Sciatic nerve (tissue), 2 donors: ENCODE measurements at regions not wholly inside any gene's neighbourhood (a gene's known extent, or its start where the extent isn't known, plus 50 kb on each side); places are given as distances from the start of the nearest gene placed in this dataset.

Experiments used
- ATAC-seq: fragments of 200-7000 bp; cut with Tn5 transposase; one replicate; pipeline ENCODE4 v1.9.1; 2020; ENCODE audit warnings: mild to moderate bottlenecking, moderate library complexity
- DNase-seq: peaks from one replicate; pipeline ENCODE4 v3.0.0-alpha.2; 2020; ENCODE audit warnings: low spot score
- intact Hi-C: fragments of 100-400 bp; cut with DNase I; formaldehyde crosslinking; loops from one replicate; pipeline ENCODE4 v1.14.2; 2022
- donor health status: DM: no; HTN: no; CAD: no.
- donor health status: DM: no; HTN: no; CAD: no.

GRCh38 chr22:27613099-27614005, 188.2 kb downstream of the MN1 start:
- no peak for ATAC-seq
- DNase-seq: no peak
- intact Hi-C loops: no loop called here

GRCh38 chr22:27614006-27614649, 187.4 kb downstream of the MN1 start:
- DNase-seq (no peak), ATAC-seq (no peak)
- intact Hi-C loops: no loop called here

GRCh38 chr22:27614650-27615007, 186.9 kb downstream of the MN1 start:
- no peak for DNase-seq
- ATAC-seq: no peak
- intact Hi-C loops: no loop called here

- DNase-seq: no peak
- ATAC-seq: no peak
- intact Hi-C loops: no loop called here
These were observed 186.1 kb downstream of the MN1 start for GRCh38 chr22:27615408-27615807.

- ATAC-seq (no peak), DNase-seq (no peak)
- intact Hi-C loops: no loop called here
These were observed 185.5 kb downstream of the MN1 start for GRCh38 chr22:27616033-27616432.

- no peak for ATAC-seq
- intact Hi-C loops: no loop called here
- no peak for DNase-seq
These were observed 184.2 kb downstream of the MN1 start for GRCh38 chr22:27617214-27617881.

GRCh38 chr22:27620367-27621154, 181.0 kb downstream of the MN1 start:
- DNase-seq (no peak), ATAC-seq (no peak)
- intact Hi-C loops: no loop called here

- DNase-seq: no peak
- ATAC-seq: no peak
- intact Hi-C loops: no loop called here
These were observed 180.0 kb downstream of the MN1 start for GRCh38 chr22:27621486-27622070.

- no peak for DNase-seq
- intact Hi-C loops: no loop called here
- ATAC-seq: no peak
These were observed 177.5 kb downstream of the MN1 start for GRCh38 chr22:27624042-27624441.

- intact Hi-C loops: no loop called here
- no peak for ATAC-seq
- DNase-seq: no peak
These were observed 176.9 kb downstream of the MN1 start for GRCh38 chr22:27624705-27625104.

GRCh38 chr22:27625769-27626674, 175.5 kb downstream of the MN1 start:
- ATAC-seq (no peak), DNase-seq (no peak)
- intact Hi-C loops: no loop called here

- DNase-seq (no peak), ATAC-seq (no peak)
- intact Hi-C loops: no loop called here
These were observed 174.7 kb downstream of the MN1 start for GRCh38 chr22:27626675-27627443.

- no peak for ATAC-seq
- intact Hi-C loops: no loop called here
- no peak for DNase-seq
These were observed 174.1 kb downstream of the MN1 start for GRCh38 chr22:27627444-27627833.

- intact Hi-C loops: no loop called here
- ATAC-seq (no peak), DNase-seq (no peak)
These were observed 173.7 kb downstream of the MN1 start for GRCh38 chr22:27627901-27628300.

- intact Hi-C loops: no loop called here
- DNase-seq (no peak), ATAC-seq (no peak)
These were observed 173.2 kb downstream of the MN1 start for GRCh38 chr22:27628341-27628740.

- ATAC-seq (no peak), DNase-seq (no peak)
- intact Hi-C loops: no loop called here
These were observed 172.5 kb downstream of the MN1 start for GRCh38 chr22:27628891-27629631.
